ENCODE measurements at regions not wholly inside any gene's neighbourhood (a gene's known extent, or its start where the extent isn't known, plus 50 kb on each side); places are given as distances from the start of the nearest gene placed in this dataset.

- TF ChIP-seq CTCF (IDR thresholded peaks at IDR 0.05; ENCODE audit: low read depth, low read length, poor library complexity, severe bottlenecking) = no peak
- TF ChIP-seq EZH2phosphoT487 (IDR thresholded peaks at IDR 0.05; ENCODE audit: borderline replicate concordance, low read length) = no peak
These were observed 216.3 kb upstream of the ZNF507 start for GRCh38 chr19:32129141-32129540.
